ENCODE measurements at regions not wholly inside any gene's neighbourhood (a gene's known extent, or its start where the extent isn't known, plus 50 kb on each side); places are given as distances from the start of the nearest gene placed in this dataset.

DNA sequence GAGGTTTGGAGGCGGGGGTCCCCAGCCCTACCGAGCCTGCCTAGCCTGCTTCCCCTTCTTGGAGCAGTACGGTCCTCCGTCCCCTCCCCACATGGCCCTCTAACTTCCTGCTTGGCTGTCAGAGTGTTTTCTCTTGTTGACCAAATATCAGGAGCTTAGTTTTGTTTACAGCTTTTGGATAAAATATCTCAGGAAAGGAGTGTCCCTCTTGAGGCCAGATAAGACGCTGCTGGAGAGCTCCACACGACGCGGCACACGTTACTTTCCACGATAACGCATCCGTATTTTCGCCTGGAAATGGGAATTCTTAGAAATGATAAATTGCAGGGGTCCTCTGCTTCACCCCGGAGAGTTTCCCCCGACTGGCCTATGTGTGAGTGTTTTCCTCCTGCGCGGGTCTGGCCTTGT lies 182.9 kb downstream of the MAF start:
- H3K4me3 Mint-ChIP-seq, result no peak overlapping the region
- H3K9me2 ChIP-seq (ENCODE audit: insufficient read depth), result no peaks in the 10 kb centered on the region; the same call in 1 of the 2 replicates
- no peaks in the 10 kb centered on the region for H3K36me3 ChIP-seq (ENCODE audit: insufficient read depth)
- H3K4me1 Mint-ChIP-seq, result peaks cover 35% of the 10 kb centered on the region
- H3K27ac Mint-ChIP-seq, result no peak overlapping the region; the same call in 1 of the 2 replicates
- 0 out of 2 replicates have a peak overlapping the region, but pooled peaks have one; percentile 20 for H3K4me2 ChIP-seq
- no peaks in the 10 kb centered on the region for H3F3A ChIP-seq (replicated peaks; ENCODE audit: low read depth)
- no peaks in the 10 kb centered on the region; the same call in 2 of the 3 replicates for H3K9me3 Mint-ChIP-seq
- H3K4me1 ChIP-seq (ENCODE audit: insufficient read depth), result no peaks in the 10 kb centered on the region; the same call in none of the 2 replicates
- no peaks in the 10 kb centered on the region for H3K27me3 ChIP-seq (ENCODE audit: insufficient read depth)
- ATAC-seq (no peak), DNase-seq (ENCODE audit: low spot score) (no peak)
- H3K27me3 Mint-ChIP-seq (ENCODE audit: insufficient read depth, low read depth, poor library complexity), result peaks cover 3% of the 10 kb centered on the region
- H3K4me3 ChIP-seq, result no peak overlapping the region
- no peaks in the 10 kb centered on the region for H3K36me3 Mint-ChIP-seq (ENCODE audit: low read depth)
- H3K27ac ChIP-seq (ENCODE audit: low read depth), result no peak overlapping the region
- TF ChIP-seq ZNF114 (CRISPR knock-in tag; IDR thresholded peaks at IDR 0.05), result no peak
- TF ChIP-seq, protein P1, sequence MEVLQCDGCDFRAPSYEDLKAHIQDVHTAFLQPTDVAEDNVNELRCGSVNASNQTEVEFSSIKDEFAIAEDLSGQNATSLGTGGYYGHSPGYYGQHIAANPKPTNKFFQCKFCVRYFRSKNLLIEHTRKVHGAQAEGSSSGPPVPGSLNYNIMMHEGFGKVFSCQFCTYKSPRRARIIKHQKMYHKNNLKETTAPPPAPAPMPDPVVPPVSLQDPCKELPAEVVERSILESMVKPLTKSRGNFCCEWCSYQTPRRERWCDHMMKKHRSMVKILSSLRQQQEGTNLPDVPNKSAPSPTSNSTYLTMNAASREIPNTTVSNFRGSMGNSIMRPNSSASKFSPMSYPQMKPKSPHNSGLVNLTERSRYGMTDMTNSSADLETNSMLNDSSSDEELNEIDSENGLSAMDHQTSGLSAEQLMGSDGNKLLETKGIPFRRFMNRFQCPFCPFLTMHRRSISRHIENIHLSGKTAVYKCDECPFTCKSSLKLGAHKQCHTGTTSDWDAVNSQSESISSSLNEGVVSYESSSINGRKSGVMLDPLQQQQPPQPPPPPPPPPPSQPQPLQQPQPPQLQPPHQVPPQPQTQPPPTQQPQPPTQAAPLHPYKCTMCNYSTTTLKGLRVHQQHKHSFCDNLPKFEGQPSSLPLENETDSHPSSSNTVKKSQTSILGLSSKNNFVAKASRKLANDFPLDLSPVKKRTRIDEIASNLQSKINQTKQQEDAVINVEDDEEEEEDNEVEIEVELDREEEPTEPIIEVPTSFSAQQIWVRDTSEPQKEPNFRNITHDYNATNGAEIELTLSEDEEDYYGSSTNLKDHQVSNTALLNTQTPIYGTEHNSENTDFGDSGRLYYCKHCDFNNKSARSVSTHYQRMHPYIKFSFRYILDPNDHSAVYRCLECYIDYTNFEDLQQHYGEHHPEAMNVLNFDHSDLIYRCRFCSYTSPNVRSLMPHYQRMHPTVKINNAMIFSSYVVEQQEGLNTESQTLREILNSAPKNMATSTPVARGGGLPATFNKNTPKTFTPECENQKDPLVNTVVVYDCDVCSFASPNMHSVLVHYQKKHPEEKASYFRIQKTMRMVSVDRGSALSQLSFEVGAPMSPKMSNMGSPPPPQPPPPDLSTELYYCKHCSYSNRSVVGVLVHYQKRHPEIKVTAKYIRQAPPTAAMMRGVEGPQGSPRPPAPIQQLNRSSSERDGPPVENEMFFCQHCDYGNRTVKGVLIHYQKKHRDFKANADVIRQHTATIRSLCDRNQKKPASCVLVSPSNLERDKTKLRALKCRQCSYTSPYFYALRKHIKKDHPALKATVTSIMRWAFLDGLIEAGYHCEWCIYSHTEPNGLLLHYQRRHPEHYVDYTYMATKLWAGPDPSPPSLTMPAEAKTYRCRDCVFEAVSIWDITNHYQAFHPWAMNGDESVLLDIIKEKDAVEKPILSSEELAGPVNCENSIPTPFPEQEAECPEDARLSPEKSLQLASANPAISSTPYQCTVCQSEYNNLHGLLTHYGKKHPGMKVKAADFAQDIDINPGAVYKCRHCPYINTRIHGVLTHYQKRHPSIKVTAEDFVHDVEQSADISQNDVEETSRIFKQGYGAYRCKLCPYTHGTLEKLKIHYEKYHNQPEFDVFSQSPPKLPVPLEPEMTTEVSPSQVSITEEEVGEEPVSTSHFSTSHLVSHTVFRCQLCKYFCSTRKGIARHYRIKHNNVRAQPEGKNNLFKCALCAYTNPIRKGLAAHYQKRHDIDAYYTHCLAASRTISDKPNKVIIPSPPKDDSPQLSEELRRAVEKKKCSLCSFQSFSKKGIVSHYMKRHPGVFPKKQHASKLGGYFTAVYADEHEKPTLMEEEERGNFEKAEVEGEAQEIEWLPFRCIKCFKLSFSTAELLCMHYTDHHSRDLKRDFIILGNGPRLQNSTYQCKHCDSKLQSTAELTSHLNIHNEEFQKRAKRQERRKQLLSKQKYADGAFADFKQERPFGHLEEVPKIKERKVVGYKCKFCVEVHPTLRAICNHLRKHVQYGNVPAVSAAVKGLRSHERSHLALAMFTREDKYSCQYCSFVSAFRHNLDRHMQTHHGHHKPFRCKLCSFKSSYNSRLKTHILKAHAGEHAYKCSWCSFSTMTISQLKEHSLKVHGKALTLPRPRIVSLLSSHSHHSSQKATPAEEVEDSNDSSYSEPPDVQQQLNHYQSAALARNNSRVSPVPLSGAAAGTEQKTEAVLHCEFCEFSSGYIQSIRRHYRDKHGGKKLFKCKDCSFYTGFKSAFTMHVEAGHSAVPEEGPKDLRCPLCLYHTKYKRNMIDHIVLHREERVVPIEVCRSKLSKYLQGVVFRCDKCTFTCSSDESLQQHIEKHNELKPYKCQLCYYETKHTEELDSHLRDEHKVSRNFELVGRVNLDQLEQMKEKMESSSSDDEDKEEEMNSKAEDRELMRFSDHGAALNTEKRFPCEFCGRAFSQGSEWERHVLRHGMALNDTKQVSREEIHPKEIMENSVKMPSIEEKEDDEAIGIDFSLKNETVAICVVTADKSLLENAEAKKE (CRISPR knock-in tag; IDR thresholded peaks at IDR 0.05), result no peak
- no peak for TF ChIP-seq POLR2AphosphoS5 (IDR thresholded peaks at IDR 0.05; ENCODE audit: low read depth)
- no peak for TF ChIP-seq NANOG (IDR thresholded peaks at IDR 0.05; ENCODE audit: borderline replicate concordance)
- no peak for TF ChIP-seq STAT1 (IDR thresholded peaks at IDR 0.05; ENCODE audit: unreplicated experiment)
- TF ChIP-seq, protein P2, sequence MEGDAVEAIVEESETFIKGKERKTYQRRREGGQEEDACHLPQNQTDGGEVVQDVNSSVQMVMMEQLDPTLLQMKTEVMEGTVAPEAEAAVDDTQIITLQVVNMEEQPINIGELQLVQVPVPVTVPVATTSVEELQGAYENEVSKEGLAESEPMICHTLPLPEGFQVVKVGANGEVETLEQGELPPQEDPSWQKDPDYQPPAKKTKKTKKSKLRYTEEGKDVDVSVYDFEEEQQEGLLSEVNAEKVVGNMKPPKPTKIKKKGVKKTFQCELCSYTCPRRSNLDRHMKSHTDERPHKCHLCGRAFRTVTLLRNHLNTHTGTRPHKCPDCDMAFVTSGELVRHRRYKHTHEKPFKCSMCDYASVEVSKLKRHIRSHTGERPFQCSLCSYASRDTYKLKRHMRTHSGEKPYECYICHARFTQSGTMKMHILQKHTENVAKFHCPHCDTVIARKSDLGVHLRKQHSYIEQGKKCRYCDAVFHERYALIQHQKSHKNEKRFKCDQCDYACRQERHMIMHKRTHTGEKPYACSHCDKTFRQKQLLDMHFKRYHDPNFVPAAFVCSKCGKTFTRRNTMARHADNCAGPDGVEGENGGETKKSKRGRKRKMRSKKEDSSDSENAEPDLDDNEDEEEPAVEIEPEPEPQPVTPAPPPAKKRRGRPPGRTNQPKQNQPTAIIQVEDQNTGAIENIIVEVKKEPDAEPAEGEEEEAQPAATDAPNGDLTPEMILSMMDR (conservative IDR thresholded peaks at IDR 0.05; ENCODE audit: low read depth in 2 of 2), result no peak
- TF ChIP-seq, protein P3, sequence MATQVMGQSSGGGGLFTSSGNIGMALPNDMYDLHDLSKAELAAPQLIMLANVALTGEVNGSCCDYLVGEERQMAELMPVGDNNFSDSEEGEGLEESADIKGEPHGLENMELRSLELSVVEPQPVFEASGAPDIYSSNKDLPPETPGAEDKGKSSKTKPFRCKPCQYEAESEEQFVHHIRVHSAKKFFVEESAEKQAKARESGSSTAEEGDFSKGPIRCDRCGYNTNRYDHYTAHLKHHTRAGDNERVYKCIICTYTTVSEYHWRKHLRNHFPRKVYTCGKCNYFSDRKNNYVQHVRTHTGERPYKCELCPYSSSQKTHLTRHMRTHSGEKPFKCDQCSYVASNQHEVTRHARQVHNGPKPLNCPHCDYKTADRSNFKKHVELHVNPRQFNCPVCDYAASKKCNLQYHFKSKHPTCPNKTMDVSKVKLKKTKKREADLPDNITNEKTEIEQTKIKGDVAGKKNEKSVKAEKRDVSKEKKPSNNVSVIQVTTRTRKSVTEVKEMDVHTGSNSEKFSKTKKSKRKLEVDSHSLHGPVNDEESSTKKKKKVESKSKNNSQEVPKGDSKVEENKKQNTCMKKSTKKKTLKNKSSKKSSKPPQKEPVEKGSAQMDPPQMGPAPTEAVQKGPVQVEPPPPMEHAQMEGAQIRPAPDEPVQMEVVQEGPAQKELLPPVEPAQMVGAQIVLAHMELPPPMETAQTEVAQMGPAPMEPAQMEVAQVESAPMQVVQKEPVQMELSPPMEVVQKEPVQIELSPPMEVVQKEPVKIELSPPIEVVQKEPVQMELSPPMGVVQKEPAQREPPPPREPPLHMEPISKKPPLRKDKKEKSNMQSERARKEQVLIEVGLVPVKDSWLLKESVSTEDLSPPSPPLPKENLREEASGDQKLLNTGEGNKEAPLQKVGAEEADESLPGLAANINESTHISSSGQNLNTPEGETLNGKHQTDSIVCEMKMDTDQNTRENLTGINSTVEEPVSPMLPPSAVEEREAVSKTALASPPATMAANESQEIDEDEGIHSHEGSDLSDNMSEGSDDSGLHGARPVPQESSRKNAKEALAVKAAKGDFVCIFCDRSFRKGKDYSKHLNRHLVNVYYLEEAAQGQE (IDR thresholded peaks at IDR 0.05; ENCODE audit: unreplicated experiment), result no peak
- TF ChIP-seq, protein P4, sequence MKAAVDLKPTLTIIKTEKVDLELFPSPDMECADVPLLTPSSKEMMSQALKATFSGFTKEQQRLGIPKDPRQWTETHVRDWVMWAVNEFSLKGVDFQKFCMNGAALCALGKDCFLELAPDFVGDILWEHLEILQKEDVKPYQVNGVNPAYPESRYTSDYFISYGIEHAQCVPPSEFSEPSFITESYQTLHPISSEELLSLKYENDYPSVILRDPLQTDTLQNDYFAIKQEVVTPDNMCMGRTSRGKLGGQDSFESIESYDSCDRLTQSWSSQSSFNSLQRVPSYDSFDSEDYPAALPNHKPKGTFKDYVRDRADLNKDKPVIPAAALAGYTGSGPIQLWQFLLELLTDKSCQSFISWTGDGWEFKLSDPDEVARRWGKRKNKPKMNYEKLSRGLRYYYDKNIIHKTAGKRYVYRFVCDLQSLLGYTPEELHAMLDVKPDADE (IDR thresholded peaks at IDR 0.05), result no peak
- no peak for TF ChIP-seq EZH2phosphoT487 (IDR thresholded peaks at IDR 0.05; ENCODE audit: unreplicated experiment)
- TF ChIP-seq EZH2 (IDR thresholded peaks at IDR 0.05; ENCODE audit: low read depth, unreplicated experiment), result no peak
- TF ChIP-seq JUNB (IDR thresholded peaks at IDR 0.05; ENCODE audit: unreplicated experiment), result no peak
- no peak for TF ChIP-seq CREB1 (CRISPR knock-in tag; IDR thresholded peaks at IDR 0.05; ENCODE audit: low read depth)
- TF ChIP-seq ZNF331 (CRISPR knock-in tag; IDR thresholded peaks at IDR 0.05; ENCODE audit: low read depth), result no peak
- H4K20me1 ChIP-seq (replicated peaks; ENCODE audit: insufficient read depth), result no peaks in the 10 kb centered on the region
- H3K79me2 ChIP-seq (replicated peaks; ENCODE audit: insufficient read depth), result no peaks in the 10 kb centered on the region
- H2AFZ ChIP-seq, result peak overlapping the region; percentile 84; the same call in 1 of the 2 replicates
